ENCODE measurements at regions not wholly inside any gene's neighbourhood (a gene's known extent, or its start where the extent isn't known, plus 50 kb on each side); places are given as distances from the start of the nearest gene placed in this dataset.
A peak's percentile ranks its signal among the peaks of the same experiment; 100 is the strongest.
"Not testable (repeated sequence)": the region's sequence is repeated elsewhere in the genome, so short reads cannot be mapped to it uniquely, and the experiment has no call there.

- no peaks in the 10 kb centered on the region for H3K36me3 ChIP-seq (ENCODE audit: control insufficient read depth in 3 of 3, insufficient read depth in 2 of 3, low read depth in 1 of 3, low read length in 3 of 3)
- no peak overlapping the region for H3K4me3 ChIP-seq (ENCODE audit: low read depth in 1 of 3, low read length in 3 of 3)
- H3K9me3 ChIP-seq (ENCODE audit: control insufficient read depth in 2 of 2, insufficient read depth in 1 of 2, low read depth in 1 of 2, low read length in 1 of 2): no peaks in the 10 kb centered on the region
- peaks cover 0 to 20% (median 1%) of the 10 kb centered on the region in 3 donors for H3K27me3 ChIP-seq (ENCODE audit: control insufficient read depth in 3 of 3, insufficient read depth in 3 of 3, low read length in 3 of 3)
- no peak overlapping the region for H3K27ac ChIP-seq (ENCODE audit: low read depth in 1 of 3, low read length in 2 of 3)
- H3K4me1 ChIP-seq (ENCODE audit: control insufficient read depth in 3 of 3, insufficient read depth in 2 of 3, low read depth in 1 of 3, low read length in 2 of 3): no peaks in the 10 kb centered on the region
- WGBS, 3 donors: 67 to 73% (median 71%) methylated on average over 4 of the region's 4 CpGs
- DNase-seq: no peak
- FAIRE-seq: no peak
Observed at GRCh38 chr6:166242888-166243287, 65.3 kb downstream of the PRR18 start.

GRCh38 chr6:166241974-166242373 lies 66.2 kb downstream of the PRR18 start:
- Histone ChIP-seq H3K9me3 (ENCODE audit: control insufficient read depth in 2 of 2, insufficient read depth in 1 of 2, low read depth in 1 of 2, low read length in 1 of 2) (no peaks in the 10 kb centered on the region), H3K27me3 (ENCODE audit: control insufficient read depth in 3 of 3, insufficient read depth in 3 of 3, low read length in 3 of 3) (peaks cover 0 to 23% (median 1%) of the 10 kb centered on the region in 3 donors), H3K4me3 (ENCODE audit: low read depth in 1 of 3, low read length in 3 of 3) (no peak overlapping the region), H3K27ac (ENCODE audit: low read depth in 1 of 3, low read length in 2 of 3) (no peak overlapping the region), H3K4me1 (ENCODE audit: control insufficient read depth in 3 of 3, insufficient read depth in 2 of 3, low read depth in 1 of 3, low read length in 2 of 3) (no peaks in the 10 kb centered on the region), H3K36me3 (ENCODE audit: control insufficient read depth in 3 of 3, insufficient read depth in 2 of 3, low read depth in 1 of 3, low read length in 3 of 3) (no peaks in the 10 kb centered on the region)
- FAIRE-seq: no peak
- 72 to 83% (median 77%) methylated on average over 6 of the region's 6 CpGs for WGBS, 3 donors
- DNase-seq: no peak

- no peak overlapping the region for H3K27ac ChIP-seq (ENCODE audit: low read depth in 1 of 3, low read length in 2 of 3)
- WGBS, 3 donors: 67 to 80% (median 75%) methylated on average over 10 to 11 of the region's 11 CpGs
- no peak for DNase-seq
- no peaks in the 10 kb centered on the region for H3K36me3 ChIP-seq (ENCODE audit: control insufficient read depth in 3 of 3, insufficient read depth in 2 of 3, low read depth in 1 of 3, low read length in 3 of 3)
- peaks cover 0 to 23% (median 1%) of the 10 kb centered on the region in 3 donors for H3K27me3 ChIP-seq (ENCODE audit: control insufficient read depth in 3 of 3, insufficient read depth in 3 of 3, low read length in 3 of 3)
- no peak for FAIRE-seq
- no peak overlapping the region for H3K4me3 ChIP-seq (ENCODE audit: low read depth in 1 of 3, low read length in 3 of 3)
- H3K4me1 ChIP-seq (ENCODE audit: control insufficient read depth in 3 of 3, insufficient read depth in 2 of 3, low read depth in 1 of 3, low read length in 2 of 3): no peaks in the 10 kb centered on the region
- H3K9me3 ChIP-seq (ENCODE audit: control insufficient read depth in 2 of 2, insufficient read depth in 1 of 2, low read depth in 1 of 2, low read length in 1 of 2): no peaks in the 10 kb centered on the region
Observed at GRCh38 chr6:166240889-166241288, 67.3 kb downstream of the PRR18 start.

DNA sequence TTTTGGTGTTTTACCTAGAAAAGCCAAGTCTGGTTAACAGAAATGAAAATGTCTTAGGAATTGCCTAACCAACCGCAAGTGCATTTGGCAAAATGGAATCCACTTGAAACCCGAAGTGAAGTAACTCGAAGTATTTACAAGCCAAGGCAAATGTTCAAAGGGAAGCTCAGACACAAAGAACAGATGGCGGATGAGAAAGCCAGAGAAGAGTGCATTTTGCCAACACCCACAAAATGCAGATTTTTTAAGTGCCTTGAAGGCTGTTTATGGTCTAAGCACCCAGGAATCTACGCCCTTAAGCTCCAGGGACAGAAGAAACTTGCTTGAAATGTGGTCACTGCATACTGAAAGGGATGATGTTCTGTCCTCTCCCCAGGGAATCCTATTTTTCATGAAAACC lies 70.0 kb upstream of the TBXT start:
- peaks cover 0 to 18% (median 2%) of the 10 kb centered on the region in 3 donors for H3K27me3 ChIP-seq (ENCODE audit: control insufficient read depth in 3 of 3, insufficient read depth in 3 of 3, low read length in 3 of 3)
- DNase-seq (no peak), FAIRE-seq (no peak)
- WGBS, 3 donors: 59 to 77% (median 71%) methylated on average over 5 of the region's 5 CpGs
- no peaks in the 10 kb centered on the region for H3K4me1 ChIP-seq (ENCODE audit: control insufficient read depth in 3 of 3, insufficient read depth in 2 of 3, low read depth in 1 of 3, low read length in 2 of 3)
- no peaks in the 10 kb centered on the region for H3K9me3 ChIP-seq (ENCODE audit: control insufficient read depth in 2 of 2, insufficient read depth in 1 of 2, low read depth in 1 of 2, low read length in 1 of 2)
- no peaks in the 10 kb centered on the region for H3K36me3 ChIP-seq (ENCODE audit: control insufficient read depth in 3 of 3, insufficient read depth in 2 of 3, low read depth in 1 of 3, low read length in 3 of 3)
- H3K27ac ChIP-seq (ENCODE audit: low read depth in 1 of 3, low read length in 2 of 3): no peak overlapping the region
- H3K4me3 ChIP-seq (ENCODE audit: low read depth in 1 of 3, low read length in 3 of 3): no peak overlapping the region

DNA sequence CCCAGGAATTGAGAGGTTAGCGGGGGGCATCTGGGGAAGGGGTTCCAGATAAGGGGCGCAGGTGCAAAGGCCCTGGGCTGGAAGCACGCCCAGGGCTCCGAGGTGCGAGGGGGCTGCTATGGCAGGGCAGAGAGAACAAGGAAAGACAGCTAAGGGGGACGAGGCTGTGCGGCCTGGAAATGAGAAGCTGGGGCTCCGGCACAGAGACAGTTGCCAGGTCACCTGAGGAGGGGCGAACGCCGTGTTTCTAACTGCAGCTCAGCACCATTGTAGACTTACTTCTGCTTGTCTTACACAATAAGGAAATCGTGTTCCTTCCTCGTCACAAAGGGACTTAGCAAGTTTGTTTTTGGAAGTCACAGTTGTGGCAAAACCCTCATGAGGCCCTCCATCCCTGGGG lies 68.9 kb upstream of the TBXT start:
- peaks cover 0 to 14% (median 2%) of the 10 kb centered on the region in 3 donors for H3K27me3 ChIP-seq (ENCODE audit: control insufficient read depth in 3 of 3, insufficient read depth in 3 of 3, low read length in 3 of 3)
- H3K4me3 ChIP-seq (ENCODE audit: low read depth in 1 of 3, low read length in 3 of 3): no peak overlapping the region
- DNase-seq: no peak
- H3K9me3 ChIP-seq (ENCODE audit: control insufficient read depth in 2 of 2, insufficient read depth in 1 of 2, low read depth in 1 of 2, low read length in 1 of 2): no peaks in the 10 kb centered on the region
- no peaks in the 10 kb centered on the region for H3K36me3 ChIP-seq (ENCODE audit: control insufficient read depth in 3 of 3, insufficient read depth in 2 of 3, low read depth in 1 of 3, low read length in 3 of 3)
- no peaks in the 10 kb centered on the region for H3K4me1 ChIP-seq (ENCODE audit: control insufficient read depth in 3 of 3, insufficient read depth in 2 of 3, low read depth in 1 of 3, low read length in 2 of 3)
- WGBS, 3 donors: 77 to 81% (median 80%) methylated on average over 13 of the region's 13 CpGs
- FAIRE-seq: no peak
- H3K27ac ChIP-seq (ENCODE audit: low read depth in 1 of 3, low read length in 2 of 3): no peak overlapping the region

GRCh38 chr6:166235666-166236292 lies 68.1 kb upstream of the TBXT start:
- DNase-seq (no peak), FAIRE-seq (no peak)
- H3K27ac ChIP-seq (ENCODE audit: low read depth in 1 of 3, low read length in 2 of 3): no peak overlapping the region
- H3K27me3 ChIP-seq (ENCODE audit: control insufficient read depth in 3 of 3, insufficient read depth in 3 of 3, low read length in 3 of 3): peaks cover 0 to 14% (median 2%) of the 10 kb centered on the region in 3 donors
- no peaks in the 10 kb centered on the region for H3K36me3 ChIP-seq (ENCODE audit: control insufficient read depth in 3 of 3, insufficient read depth in 2 of 3, low read depth in 1 of 3, low read length in 3 of 3)
- no peaks in the 10 kb centered on the region for H3K9me3 ChIP-seq (ENCODE audit: control insufficient read depth in 2 of 2, insufficient read depth in 1 of 2, low read depth in 1 of 2, low read length in 1 of 2)
- WGBS, 3 donors: 80 to 86% (median 84%) methylated on average over 17 of the region's 17 CpGs
- no peaks in the 10 kb centered on the region for H3K4me1 ChIP-seq (ENCODE audit: control insufficient read depth in 3 of 3, insufficient read depth in 2 of 3, low read depth in 1 of 3, low read length in 2 of 3)
- no peak overlapping the region for H3K4me3 ChIP-seq (ENCODE audit: low read depth in 1 of 3, low read length in 3 of 3)

GRCh38 chr6:166231181-166231580 lies 63.5 kb upstream of the TBXT start:
- not testable (repeated sequence) for H3K4me3 ChIP-seq (ENCODE audit: low read depth in 1 of 3, low read length in 3 of 3); H3K9me3 ChIP-seq (ENCODE audit: control insufficient read depth in 2 of 2, insufficient read depth in 1 of 2, low read depth in 1 of 2, low read length in 1 of 2); FAIRE-seq; H3K4me1 ChIP-seq (ENCODE audit: control insufficient read depth in 3 of 3, insufficient read depth in 2 of 3, low read depth in 1 of 3, low read length in 2 of 3); H3K27ac ChIP-seq (ENCODE audit: low read depth in 1 of 3, low read length in 2 of 3); H3K36me3 ChIP-seq (ENCODE audit: control insufficient read depth in 3 of 3, insufficient read depth in 2 of 3, low read depth in 1 of 3, low read length in 3 of 3); DNase-seq
- peaks cover 0 to 19% (median 6%) of the 10 kb centered on the region in 3 donors for H3K27me3 ChIP-seq (ENCODE audit: control insufficient read depth in 3 of 3, insufficient read depth in 3 of 3, low read length in 3 of 3)
- WGBS, 3 donors: 77 to 85% (median 79%) methylated on average over 2 of the region's 2 CpGs

GRCh38 chr6:166228839-166229528 lies 61.3 kb upstream of the TBXT start:
- Histone ChIP-seq H3K9me3 (ENCODE audit: control insufficient read depth in 2 of 2, insufficient read depth in 1 of 2, low read depth in 1 of 2, low read length in 1 of 2) (no peaks in the 10 kb centered on the region), H3K4me1 (ENCODE audit: control insufficient read depth in 3 of 3, insufficient read depth in 2 of 3, low read depth in 1 of 3, low read length in 2 of 3) (no peaks in the 10 kb centered on the region), H3K4me3 (ENCODE audit: low read depth in 1 of 3, low read length in 3 of 3) (no peak overlapping the region), H3K27me3 (ENCODE audit: control insufficient read depth in 3 of 3, insufficient read depth in 3 of 3, low read length in 3 of 3) (peaks cover 0 to 20% (median 6%) of the 10 kb centered on the region in 3 donors), H3K36me3 (ENCODE audit: control insufficient read depth in 3 of 3, insufficient read depth in 2 of 3, low read depth in 1 of 3, low read length in 3 of 3) (no peaks in the 10 kb centered on the region), H3K27ac (ENCODE audit: low read depth in 1 of 3, low read length in 2 of 3) (no peak overlapping the region)
- FAIRE-seq: no peak
- WGBS, 3 donors: 19 to 28% (median 26%) methylated on average over 16 of the region's 16 CpGs
- peak in 1 of 2 donors; percentile 10 for DNase-seq

Measured in small intestine (tissue), 7 donors.